AG09309 (cell line): ENCODE measurements at regions not wholly inside any gene's neighbourhood (a gene's known extent, or its start where the extent isn't known, plus 50 kb on each side); places are given as distances from the start of the nearest gene placed in this dataset.

Experiments
- DNase-seq: peaks from one replicate; pipeline ENCODE4 v3.0.0-alpha.2; 2010; ENCODE audit warnings: low read depth
- H3K4me3 ChIP-seq: 2 replicates; pipeline ENCODE4 v1.5.1; 2011; ENCODE audit warnings: mild to moderate bottlenecking, low read depth, low read length, moderate library complexity; ENCODE audit not compliant: control insufficient read depth
- TF ChIP-seq, protein P1 (sequence below): IDR thresholded peaks from 2 replicates; pipeline ENCODE4 v1.5.1; 2011; ENCODE audit warnings: mild to moderate bottlenecking, low read depth, low read length, inconsistent platforms; ENCODE audit not compliant: insufficient read depth, control insufficient read depth; ENCODE audit errors: missing control alignments

DNA sequence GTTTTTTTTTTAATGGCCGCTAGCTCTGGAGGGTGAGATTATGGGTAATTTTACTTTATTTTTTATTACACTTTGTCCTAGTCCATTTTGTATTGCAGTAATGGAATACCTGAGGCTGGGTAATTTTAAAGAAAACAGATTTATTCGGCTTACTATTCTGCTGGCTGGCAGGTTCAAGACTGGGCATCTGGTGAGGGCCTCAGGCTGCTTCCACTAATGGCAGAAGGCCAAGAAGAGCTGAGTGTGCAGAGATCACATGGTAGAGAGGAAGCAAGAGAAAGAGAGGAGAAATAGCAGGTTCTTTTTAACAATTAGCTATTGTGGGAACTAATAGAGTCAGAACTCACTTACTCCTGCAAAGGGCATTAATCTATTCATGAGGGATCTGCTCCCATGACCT lies 52.4 kb upstream of the ARHGAP28 start:
- no peak for DNase-seq
- no peak overlapping the region for H3K4me3 ChIP-seq
- TF ChIP-seq, protein P1, sequence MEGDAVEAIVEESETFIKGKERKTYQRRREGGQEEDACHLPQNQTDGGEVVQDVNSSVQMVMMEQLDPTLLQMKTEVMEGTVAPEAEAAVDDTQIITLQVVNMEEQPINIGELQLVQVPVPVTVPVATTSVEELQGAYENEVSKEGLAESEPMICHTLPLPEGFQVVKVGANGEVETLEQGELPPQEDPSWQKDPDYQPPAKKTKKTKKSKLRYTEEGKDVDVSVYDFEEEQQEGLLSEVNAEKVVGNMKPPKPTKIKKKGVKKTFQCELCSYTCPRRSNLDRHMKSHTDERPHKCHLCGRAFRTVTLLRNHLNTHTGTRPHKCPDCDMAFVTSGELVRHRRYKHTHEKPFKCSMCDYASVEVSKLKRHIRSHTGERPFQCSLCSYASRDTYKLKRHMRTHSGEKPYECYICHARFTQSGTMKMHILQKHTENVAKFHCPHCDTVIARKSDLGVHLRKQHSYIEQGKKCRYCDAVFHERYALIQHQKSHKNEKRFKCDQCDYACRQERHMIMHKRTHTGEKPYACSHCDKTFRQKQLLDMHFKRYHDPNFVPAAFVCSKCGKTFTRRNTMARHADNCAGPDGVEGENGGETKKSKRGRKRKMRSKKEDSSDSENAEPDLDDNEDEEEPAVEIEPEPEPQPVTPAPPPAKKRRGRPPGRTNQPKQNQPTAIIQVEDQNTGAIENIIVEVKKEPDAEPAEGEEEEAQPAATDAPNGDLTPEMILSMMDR: no peak

DNA sequence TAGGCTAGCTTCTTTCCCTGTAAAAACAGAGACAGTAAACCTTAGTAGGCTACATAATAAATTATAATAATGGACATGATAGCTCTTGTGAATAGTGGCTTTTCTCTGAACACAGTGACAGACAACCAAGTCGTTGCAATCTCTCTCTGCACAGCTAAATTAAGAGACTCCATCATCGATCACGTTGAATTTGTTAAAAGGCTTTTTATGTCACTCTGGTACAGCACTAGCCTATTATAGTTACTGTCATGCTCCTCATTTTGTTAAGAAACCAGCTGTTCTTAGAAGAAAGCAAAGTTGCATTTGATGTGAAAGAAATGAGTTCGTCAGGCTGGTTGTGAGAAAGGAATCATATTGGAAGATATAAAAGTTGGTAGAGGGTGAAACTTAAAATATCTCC lies 50.3 kb upstream of the ARHGAP28 start:
- DNase-seq: no peak
- TF ChIP-seq, protein P1: no peak
- no peak overlapping the region for H3K4me3 ChIP-seq
